TTC549 (cell line): ENCODE measurements at regions not wholly inside any gene's neighbourhood (a gene's known extent, or its start where the extent isn't known, plus 50 kb on each side); places are given as distances from the start of the nearest gene placed in this dataset.
"Not testable (repeated sequence)": the region's sequence is repeated elsewhere in the genome, so short reads cannot be mapped to it uniquely, and the experiment has no call there.

Experiments used
- FAIRE-seq: peaks from 2 replicates; lab custom pipeline; 2012; peaks lifted over from hg19 to GRCh38; lab: Jason Lieb, UNC

GRCh38 chr5:40221796-40222195, 457.9 kb upstream of the PTGER4 start:
- FAIRE-seq = no peak

DNA sequence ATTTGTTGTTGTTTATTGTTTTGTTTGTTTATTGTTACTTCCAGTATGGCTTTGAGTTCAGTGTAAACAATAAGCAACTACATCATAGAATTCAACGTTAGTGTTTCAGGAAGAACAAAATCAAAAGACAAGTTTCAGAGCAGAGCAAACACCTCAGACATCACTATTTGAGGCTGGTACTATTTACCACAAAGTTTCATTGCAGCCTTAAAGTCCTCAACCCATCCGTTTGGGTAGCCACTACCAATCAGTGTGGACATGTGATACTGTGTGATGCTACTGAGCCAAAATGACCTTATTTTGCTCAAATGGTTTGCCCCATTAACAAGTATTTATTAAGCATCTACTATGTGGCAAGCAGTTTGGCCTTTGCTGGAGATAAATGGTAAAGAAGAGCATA, 458.5 kb upstream of the PTGER4 start:
- FAIRE-seq = no peak

GRCh38 chr5:40220260-40220659, 459.5 kb upstream of the PTGER4 start:
- no peak for FAIRE-seq

DNA sequence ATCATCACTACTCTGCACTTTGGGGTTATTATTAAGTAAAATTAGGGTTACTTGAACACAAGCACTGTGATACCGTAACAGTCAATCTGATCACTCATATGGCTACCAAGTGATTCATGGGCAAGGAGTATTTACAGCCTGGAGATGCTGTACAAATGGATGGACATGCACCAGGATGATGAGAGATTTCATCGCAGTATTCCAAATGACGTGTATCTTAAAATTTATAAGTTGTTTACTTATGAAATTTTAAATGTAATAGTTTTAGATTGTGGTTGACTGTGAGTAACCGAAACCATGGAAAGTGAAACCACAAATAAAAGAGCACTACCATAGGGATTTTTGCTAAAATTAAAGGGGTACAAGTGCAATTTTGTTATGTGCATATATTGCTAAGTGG, 462.2 kb upstream of the PTGER4 start:
- FAIRE-seq = no peak

- no peak for FAIRE-seq
Measured at GRCh38 chr5:40210694-40211093, 469.0 kb upstream of the PTGER4 start.

GRCh38 chr5:40206030-40206429, 473.7 kb upstream of the PTGER4 start:
- FAIRE-seq = no peak

DNA sequence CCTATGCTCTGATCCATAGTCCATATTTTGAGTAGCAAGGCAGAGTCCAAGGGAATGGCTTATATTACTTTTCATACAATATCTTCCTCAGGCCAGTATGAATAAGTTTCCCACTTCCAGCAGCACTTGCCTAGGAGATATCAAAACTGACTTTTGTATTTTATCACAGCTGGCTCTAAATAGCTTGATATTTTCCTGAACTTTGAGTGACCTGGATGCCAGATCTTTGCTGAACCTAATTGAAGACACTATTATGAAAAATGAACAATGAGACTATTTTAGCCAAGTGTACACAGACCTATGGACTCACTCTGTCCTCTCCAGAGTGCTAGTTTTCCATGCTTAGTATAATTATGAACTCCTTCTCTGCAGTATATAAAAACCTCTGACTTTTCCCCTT, 475.6 kb upstream of the PTGER4 start:
- no peak for FAIRE-seq

- FAIRE-seq = no peak
Measured at GRCh38 chr5:40202814-40203440, 476.8 kb upstream of the PTGER4 start.

DNA sequence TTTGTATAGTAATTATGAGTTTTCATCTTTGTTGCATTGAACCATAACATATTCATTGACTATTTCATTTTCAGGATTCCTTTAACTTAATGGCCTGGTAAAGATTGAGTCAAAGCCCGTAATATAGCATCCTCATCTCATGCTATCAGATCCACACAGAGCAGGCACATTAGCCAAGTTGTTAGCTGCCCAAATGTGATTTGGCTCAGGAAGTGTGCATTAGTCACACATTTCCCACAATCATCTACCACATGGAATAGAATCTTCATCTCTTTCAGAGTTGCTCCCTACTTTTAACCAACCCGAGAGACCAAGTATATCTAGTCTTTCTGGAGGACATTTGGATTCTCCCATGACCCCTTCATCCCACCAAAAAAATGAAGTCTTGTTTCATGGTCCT, 481.0 kb upstream of the PTGER4 start:
- FAIRE-seq = no peak

DNA sequence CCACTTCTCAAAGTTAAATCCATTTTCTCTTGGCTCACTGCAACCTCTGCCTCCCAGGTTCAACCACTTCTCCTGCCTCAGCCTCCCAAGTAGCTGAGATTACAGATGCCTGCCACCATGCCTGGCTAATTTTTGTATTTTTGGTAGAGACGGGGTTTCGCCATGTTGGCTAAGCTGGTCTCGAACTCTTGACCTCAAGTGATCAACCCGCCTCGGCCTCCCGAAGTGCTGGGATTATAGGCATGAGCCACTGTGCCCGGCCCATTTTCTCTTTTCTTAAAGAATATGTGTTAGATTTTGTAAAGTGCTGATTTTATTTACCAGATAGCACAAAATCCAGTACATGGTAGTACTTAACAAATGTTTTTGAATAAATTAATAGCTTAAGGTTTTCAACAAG, 484.1 kb upstream of the PTGER4 start:
- not testable (repeated sequence) for FAIRE-seq

DNA sequence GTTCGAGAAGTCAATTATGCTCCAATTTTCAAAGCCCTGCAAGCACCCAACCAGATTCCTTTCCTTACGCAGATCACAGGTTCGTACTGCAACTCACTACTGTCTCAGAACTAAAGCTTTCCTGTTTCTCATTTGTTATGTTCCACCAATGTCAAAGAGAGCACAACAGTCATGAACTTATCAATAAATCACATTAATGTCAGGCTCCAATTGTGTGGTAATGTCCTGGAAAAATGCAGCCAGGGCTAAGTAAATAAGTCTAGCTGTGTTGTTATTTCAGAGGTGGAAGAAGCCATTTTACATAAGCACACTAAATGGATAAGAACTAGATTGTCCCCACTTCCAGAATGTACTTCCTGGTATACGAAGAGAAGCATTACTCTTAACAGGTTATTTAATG, 488.6 kb upstream of the PTGER4 start:
- FAIRE-seq = no peak

DNA sequence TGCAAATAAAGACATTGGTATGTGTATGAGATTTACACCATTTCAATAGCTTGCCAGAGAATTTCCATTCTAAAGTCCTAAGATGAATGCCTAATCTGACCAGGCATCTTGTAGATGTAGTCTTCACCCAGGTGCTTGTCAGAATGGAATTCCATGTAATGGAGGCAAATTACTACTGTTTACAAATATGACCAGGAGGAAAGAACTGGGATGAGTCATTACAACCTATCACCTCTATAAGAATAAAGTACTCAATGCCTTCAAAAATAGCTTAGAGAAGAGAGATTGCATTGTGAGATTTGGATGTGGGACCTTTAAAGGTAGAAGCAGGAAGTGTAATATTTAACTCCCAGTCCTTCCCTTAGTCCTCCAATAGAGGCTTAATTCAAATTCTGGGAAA, 507.0 kb upstream of the PTGER4 start:
- no peak for FAIRE-seq

GRCh38 chr5:40171971-40172370, 507.7 kb upstream of the PTGER4 start:
- no peak for FAIRE-seq

DNA sequence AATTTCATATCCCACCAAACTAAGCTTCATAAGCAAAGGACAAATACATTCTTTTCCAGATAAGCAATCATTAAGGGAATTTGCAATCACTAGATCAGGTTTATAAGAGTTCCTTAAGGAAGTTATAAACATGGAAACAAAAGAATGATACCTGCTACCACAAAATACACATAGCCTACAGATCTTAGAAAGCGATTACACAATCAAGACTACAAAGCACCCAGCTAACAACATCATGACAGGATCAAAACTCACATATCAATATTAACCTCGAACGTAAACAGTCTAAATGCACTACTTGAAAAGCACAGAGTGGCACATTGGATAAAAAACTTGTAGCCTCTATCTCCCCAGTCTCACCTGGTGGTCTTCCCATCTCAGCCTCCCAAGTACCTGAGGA, 512.4 kb upstream of the PTGER4 start:
- FAIRE-seq = no peak

- FAIRE-seq = no peak
Measured at GRCh38 chr5:40166802-40167201, 512.9 kb upstream of the PTGER4 start.

- FAIRE-seq = no peak
Measured at GRCh38 chr5:40165789-40166728, 513.7 kb upstream of the PTGER4 start.

GRCh38 chr5:40165106-40165788, 514.5 kb upstream of the PTGER4 start:
- FAIRE-seq = no peak

DNA sequence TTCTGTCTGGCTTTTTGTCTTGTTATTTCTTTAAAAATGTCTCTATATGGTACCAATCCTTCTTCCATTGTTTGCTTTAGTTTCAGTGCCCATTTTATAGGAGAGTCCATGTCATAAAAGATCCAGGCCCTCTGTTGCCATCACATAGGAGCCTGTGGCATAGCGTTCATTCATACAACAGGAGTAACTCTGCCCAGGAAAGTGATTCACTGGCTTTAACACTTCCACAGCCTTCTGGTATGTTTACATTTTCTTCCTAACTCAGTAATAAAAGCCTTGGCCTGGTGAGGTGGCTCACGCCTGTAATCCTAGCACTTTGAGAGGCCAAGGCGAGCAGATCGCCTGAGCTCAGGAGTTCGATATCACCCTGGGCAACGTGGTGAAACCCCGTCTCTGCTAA, 519.3 kb upstream of the PTGER4 start:
- no peak for FAIRE-seq

DNA sequence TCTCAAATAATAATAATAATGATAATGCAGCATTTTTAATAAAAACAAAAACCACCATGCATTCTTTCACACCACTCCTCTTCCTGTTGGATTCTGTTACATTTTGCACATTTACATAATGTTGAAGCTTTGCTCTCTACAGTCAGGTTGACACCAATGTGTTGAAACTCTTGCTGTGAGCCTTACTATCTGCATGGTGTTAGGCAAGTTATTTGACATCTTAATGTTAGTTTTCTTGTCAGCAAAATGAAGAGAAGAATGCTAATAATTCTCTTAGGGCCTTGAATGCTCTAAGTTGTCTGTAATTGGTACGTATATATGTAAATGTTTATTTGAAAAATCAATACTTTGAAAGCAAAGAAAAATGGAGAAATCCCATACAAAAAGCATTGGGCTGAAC, 525.5 kb upstream of the PTGER4 start:
- no peak for FAIRE-seq

DNA sequence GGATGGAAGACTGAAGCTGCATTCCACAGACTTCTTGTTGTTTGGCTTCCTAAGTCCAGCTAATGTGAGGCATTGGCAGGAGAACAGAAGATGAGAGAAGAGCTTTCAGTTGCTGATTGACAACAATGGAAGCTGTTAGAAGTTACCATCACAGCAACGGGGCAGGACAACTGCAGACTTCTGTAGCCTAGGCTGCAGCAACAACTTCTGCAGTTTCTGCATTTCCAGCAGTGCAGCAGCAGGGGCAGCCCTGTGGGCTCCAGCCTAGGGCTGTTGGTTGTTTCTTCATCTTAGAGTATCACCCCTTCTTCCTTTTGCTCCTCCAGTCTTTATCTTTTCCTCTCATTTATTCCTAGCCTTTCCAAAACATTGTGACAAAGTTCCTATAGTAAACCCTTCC, 528.8 kb upstream of the PTGER4 start:
- FAIRE-seq = no peak

- no peak for FAIRE-seq
Measured at GRCh38 chr5:40141896-40142295, 537.8 kb upstream of the PTGER4 start.

DNA sequence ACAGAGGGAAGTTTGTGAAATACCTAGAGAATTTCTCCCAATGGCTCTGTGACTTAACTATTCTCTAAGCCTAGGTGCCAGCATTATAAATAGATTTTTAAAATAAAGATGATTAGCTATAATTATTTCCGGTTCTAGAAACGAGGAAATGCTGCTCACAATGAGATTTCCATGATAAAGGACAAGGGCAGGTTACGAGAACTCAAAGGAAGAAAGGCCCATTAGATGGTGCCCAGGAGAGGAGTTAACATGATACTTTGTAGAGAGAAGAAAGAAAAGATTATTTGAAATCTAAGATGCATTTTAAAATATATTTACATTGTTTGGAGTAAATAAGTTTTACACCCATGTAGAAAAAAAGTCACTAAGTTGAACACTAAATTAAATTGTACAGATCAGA, 538.3 kb upstream of the PTGER4 start:
- no peak for FAIRE-seq

GRCh38 chr5:40137223-40137622, 542.5 kb upstream of the PTGER4 start:
- FAIRE-seq = no peak
